Liver (tissue), 3 donors: ENCODE measurements at regions not wholly inside any gene's neighbourhood (a gene's known extent, or its start where the extent isn't known, plus 50 kb on each side); places are given as distances from the start of the nearest gene placed in this dataset.

Source experiments
- CTCF ChIP-seq: fragments of 150-350 bp; IDR thresholded peaks from 2 replicates; pipeline ENCODE4 v1.5.1; 2017; ENCODE audit warnings: improper control_type of control experiment, low read depth, low read length; ENCODE audit not compliant: missing input control
- FOXA1 ChIP-seq: IDR thresholded peaks from 2 replicates; pipeline ENCODE4 v1.6.1; 2016; ENCODE audit warnings: antibody characterized with exemption
- GABPA ChIP-seq, 2 donors: IDR thresholded peaks in 1 of 2; conservative IDR thresholded peaks in 1 of 2; 2 replicates each; pipeline ENCODE4 v1.6.1; 2016; ENCODE audit warnings: antibody characterized with exemption in 2 of 2, mild to moderate bottlenecking in 1 of 2, moderate library complexity in 1 of 2
- JUND ChIP-seq, 2 donors: IDR thresholded peaks; 2 replicates each; pipeline ENCODE4 v1.6.1; 2016; ENCODE audit warnings: antibody characterized with exemption in 2 of 2
- NR2F2 ChIP-seq: IDR thresholded peaks from 2 replicates; pipeline ENCODE4 v1.6.1; 2016; ENCODE audit warnings: antibody characterized with exemption
- RAD21 ChIP-seq, 2 donors: IDR thresholded peaks; 2 replicates each; pipeline ENCODE4 v1.6.1; 2016; ENCODE audit warnings: antibody characterized with exemption in 2 of 2, mild to moderate bottlenecking in 2 of 2
- SP1 ChIP-seq: IDR thresholded peaks from 2 replicates; pipeline ENCODE4 v1.6.1; 2018; ENCODE audit warnings: antibody characterized with exemption, mild to moderate bottlenecking
- TAF1 ChIP-seq: conservative IDR thresholded peaks from 2 replicates; pipeline ENCODE4 v1.6.1; 2016; ENCODE audit warnings: antibody characterized with exemption, mild to moderate bottlenecking
- YY1 ChIP-seq: IDR thresholded peaks from 2 replicates; pipeline ENCODE4 v1.6.1; 2016; ENCODE audit warnings: antibody characterized with exemption, mild to moderate bottlenecking
- TF ChIP-seq, protein P1 (sequence below): IDR thresholded peaks from 2 replicates; pipeline ENCODE4 v1.6.1; 2016; ENCODE audit warnings: antibody characterized with exemption, mild to moderate bottlenecking
- TF ChIP-seq, protein P2 (sequence below): IDR thresholded peaks from 2 replicates; pipeline ENCODE4 v1.6.1; 2016; ENCODE audit warnings: antibody characterized with exemption
- TF ChIP-seq, protein P3 (sequence below): IDR thresholded peaks from 2 replicates; pipeline ENCODE4 v1.6.1; 2016; ENCODE audit warnings: antibody characterized with exemption
- TF ChIP-seq, protein P4 (sequence below): IDR thresholded peaks from 2 replicates; pipeline ENCODE4 v1.6.1; 2016; ENCODE audit warnings: antibody characterized with exemption
- donor health status: healthy.
- donor health status: healthy.

- TF ChIP-seq NR2F2 (no peak), CTCF (no peak), YY1 (no peak), RAD21 (IDR thresholded peaks at IDR 0.05) (no peak), FOXA1 (no peak), TAF1 (no peak), JUND (IDR thresholded peaks at IDR 0.05) (no peak), SP1 (no peak), GABPA (IDR thresholded peaks at IDR 0.05 in 1 of 2, conservative IDR thresholded peaks at IDR 0.05 in 1 of 2) (no peak)
- TF ChIP-seq, protein P1, sequence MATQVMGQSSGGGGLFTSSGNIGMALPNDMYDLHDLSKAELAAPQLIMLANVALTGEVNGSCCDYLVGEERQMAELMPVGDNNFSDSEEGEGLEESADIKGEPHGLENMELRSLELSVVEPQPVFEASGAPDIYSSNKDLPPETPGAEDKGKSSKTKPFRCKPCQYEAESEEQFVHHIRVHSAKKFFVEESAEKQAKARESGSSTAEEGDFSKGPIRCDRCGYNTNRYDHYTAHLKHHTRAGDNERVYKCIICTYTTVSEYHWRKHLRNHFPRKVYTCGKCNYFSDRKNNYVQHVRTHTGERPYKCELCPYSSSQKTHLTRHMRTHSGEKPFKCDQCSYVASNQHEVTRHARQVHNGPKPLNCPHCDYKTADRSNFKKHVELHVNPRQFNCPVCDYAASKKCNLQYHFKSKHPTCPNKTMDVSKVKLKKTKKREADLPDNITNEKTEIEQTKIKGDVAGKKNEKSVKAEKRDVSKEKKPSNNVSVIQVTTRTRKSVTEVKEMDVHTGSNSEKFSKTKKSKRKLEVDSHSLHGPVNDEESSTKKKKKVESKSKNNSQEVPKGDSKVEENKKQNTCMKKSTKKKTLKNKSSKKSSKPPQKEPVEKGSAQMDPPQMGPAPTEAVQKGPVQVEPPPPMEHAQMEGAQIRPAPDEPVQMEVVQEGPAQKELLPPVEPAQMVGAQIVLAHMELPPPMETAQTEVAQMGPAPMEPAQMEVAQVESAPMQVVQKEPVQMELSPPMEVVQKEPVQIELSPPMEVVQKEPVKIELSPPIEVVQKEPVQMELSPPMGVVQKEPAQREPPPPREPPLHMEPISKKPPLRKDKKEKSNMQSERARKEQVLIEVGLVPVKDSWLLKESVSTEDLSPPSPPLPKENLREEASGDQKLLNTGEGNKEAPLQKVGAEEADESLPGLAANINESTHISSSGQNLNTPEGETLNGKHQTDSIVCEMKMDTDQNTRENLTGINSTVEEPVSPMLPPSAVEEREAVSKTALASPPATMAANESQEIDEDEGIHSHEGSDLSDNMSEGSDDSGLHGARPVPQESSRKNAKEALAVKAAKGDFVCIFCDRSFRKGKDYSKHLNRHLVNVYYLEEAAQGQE, result no peak
- TF ChIP-seq, protein P2, sequence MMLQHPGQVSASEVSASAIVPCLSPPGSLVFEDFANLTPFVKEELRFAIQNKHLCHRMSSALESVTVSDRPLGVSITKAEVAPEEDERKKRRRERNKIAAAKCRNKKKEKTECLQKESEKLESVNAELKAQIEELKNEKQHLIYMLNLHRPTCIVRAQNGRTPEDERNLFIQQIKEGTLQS, result no peak
- TF ChIP-seq, protein P3, sequence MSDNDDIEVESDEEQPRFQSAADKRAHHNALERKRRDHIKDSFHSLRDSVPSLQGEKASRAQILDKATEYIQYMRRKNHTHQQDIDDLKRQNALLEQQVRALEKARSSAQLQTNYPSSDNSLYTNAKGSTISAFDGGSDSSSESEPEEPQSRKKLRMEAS, result no peak
- TF ChIP-seq, protein P4, sequence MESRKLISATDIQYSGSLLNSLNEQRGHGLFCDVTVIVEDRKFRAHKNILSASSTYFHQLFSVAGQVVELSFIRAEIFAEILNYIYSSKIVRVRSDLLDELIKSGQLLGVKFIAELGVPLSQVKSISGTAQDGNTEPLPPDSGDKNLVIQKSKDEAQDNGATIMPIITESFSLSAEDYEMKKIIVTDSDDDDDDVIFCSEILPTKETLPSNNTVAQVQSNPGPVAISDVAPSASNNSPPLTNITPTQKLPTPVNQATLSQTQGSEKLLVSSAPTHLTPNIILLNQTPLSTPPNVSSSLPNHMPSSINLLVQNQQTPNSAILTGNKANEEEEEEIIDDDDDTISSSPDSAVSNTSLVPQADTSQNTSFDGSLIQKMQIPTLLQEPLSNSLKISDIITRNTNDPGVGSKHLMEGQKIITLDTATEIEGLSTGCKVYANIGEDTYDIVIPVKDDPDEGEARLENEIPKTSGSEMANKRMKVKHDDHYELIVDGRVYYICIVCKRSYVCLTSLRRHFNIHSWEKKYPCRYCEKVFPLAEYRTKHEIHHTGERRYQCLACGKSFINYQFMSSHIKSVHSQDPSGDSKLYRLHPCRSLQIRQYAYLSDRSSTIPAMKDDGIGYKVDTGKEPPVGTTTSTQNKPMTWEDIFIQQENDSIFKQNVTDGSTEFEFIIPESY, result no peak
Measured at GRCh38 chr12:3935078-3935477, 61.9 kb upstream of the PARP11 start.
